ENCODE measurements at regions not wholly inside any gene's neighbourhood (a gene's known extent, or its start where the extent isn't known, plus 50 kb on each side); places are given as distances from the start of the nearest gene placed in this dataset.

DNA sequence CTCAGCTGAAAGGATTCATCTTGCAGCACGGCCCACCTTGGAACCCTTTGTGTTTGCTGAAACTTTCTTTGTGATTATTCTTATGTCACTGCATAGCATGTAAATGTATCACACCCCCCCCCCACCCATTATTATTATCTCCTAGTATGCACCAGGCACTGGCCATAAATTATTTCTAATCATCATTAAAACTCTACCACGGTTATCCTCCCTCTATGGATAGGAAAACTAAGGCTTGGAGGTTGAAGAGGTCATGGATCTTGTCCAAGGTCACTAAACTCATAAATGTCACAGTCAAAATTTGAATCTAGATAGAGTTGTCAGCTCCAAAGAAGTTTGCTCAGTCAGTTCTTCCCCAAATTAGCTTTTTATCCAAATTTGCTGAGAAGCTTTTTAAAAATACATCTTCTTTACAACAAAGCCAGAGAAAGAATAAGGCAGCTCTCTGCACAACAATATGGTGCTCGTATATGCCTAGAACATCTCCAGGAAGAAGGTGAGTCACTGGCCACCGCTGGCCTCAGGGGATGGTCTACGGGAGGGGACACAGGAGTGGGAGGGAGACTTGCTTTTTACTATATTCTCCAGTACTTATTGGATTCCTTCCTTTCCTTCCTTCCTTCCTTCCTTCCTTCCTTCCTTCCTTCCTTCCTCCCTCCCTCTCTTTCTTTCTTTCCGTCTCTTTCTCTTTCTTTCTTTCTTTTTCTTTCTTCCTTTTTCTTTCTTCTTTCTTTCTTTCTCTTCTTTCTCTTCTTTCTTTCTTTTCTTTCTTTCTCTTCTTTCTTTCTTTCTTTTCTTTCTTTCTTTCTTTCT is 134.5 kb downstream of the VEGFA start:
- no peak for DNase-seq (ENCODE audit: low spot score)

DNA sequence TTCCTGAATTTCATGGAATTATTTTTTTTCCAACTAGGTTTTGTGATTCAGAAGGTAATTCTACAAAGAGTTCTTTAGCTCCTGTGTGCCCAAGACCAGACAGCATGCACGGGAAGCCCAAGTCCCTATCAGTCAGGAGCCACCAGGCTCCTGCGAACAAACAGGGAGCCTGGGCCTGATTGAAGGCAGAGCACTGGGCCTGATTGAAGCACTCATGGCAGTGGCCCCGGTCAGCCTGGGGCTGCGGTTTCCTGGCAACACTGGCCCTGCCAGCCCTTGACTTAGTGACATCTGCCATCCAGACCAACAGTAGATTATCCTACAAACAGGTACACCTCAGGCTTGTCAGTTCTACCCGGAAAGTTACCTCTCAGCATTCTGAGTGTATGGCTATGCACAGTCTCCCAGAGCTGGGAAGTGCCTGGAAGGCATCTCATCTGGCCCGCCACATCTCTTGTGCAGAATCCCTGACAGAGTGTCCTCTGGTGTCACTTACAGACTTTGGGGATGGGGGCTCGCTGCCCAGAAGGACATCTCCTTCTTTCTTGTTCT is 133.8 kb downstream of the VEGFA start:
- DNase-seq (ENCODE audit: low spot score) = no peak

DNA sequence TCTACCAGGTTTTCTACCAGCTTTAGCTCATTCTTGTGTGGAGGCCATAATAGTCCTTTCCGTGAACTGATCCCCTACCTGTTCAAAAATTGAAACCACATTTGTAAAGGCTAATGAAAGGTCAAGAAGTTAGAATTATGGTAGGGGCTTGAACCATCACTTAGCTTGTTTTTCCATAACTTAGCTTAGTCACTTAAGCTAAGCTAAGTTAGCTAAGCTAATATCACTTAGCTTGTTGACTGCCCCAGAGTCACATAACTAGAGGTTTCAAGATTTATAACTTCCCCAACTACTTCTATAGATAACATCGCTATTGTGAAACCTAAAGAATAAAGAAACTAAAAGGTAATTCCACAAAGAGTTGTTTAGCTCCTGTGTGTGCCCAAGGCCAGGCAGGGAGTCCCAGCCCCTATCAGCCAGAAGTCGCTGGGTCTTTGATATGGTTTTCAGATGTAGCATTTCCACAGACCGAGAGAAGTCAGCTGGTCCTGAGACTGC is 131.8 kb downstream of the VEGFA start:
- DNase-seq (ENCODE audit: low spot score) = no peak

DNA sequence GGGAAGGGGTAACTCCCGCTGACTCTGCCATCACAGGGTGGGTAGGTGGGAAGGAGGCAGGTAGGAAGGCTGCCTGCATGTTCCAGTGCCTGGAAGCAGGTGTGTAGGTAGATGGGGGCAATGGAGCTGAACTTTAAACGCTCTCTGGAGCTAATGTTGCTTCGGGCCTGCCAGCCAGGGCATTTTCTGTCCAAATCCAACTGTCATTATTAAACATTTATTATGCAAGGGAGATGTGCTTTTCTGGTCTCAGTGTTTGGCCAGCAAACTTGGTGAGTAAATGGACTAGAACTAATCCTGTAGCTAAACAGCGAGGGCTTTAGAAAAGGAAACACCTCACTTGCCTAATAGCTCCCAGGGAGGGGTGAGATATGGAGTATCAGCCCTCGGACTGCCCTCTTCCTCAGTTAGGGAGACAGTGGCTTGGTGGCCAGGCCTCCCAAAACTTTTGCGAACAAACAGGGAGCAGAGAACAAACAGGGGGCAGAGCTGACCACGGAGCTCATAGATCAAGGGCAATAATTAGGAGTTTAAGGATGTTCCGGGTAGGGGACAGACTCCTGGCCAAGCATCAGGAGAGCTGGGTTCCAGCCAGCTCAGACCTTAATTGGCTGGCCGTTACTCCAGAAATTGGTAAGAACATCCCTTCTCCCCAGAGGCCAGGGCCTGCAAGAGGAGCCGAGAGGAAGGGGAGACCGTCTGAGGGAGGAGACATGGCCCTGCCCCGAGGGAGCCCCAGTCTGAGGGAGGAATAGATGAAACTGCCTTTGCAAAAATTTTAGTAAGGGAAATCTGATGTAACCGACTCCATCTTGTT is 131.1 kb downstream of the VEGFA start:
- DNase-seq (ENCODE audit: low spot score) = no peak

DNA sequence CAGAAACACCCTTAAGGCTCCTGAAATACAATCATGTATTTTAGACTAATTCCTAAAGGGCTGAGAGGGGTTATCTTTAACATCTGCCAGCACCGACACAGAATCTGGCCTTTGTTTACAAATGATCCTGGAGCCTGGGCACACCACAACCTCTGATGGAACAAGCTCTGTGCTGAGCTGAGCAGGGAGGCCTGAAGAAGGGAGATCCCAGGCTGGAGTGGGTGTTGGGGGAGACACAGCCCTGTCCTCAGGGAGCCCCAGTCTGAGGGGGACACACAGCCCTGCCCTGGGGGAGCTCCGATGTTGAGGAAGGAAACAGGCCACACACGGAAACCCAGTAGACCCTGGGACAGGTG is 130.5 kb downstream of the VEGFA start:
- no peak for DNase-seq (ENCODE audit: low spot score)

DNA sequence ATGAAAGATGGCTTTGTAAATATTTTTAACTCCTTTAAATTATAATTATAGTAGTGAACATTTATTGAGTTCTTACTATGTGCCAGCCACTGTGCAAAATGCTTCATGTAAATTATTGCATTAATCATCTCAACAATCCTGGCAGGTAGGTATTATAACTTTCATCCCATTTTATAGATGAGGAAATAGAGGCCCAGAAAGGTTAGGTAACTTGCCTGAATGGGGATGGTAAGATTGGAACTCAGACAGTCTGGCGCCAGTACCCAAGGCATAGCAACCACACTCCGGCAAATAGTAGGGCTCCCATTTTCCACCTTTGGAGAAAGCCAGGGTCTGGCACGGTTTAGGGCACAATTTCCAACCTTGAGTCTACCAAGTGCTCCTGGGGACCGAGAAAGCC is 129.8 kb downstream of the VEGFA start:
- DNase-seq (ENCODE audit: low spot score) = no peak

DNA sequence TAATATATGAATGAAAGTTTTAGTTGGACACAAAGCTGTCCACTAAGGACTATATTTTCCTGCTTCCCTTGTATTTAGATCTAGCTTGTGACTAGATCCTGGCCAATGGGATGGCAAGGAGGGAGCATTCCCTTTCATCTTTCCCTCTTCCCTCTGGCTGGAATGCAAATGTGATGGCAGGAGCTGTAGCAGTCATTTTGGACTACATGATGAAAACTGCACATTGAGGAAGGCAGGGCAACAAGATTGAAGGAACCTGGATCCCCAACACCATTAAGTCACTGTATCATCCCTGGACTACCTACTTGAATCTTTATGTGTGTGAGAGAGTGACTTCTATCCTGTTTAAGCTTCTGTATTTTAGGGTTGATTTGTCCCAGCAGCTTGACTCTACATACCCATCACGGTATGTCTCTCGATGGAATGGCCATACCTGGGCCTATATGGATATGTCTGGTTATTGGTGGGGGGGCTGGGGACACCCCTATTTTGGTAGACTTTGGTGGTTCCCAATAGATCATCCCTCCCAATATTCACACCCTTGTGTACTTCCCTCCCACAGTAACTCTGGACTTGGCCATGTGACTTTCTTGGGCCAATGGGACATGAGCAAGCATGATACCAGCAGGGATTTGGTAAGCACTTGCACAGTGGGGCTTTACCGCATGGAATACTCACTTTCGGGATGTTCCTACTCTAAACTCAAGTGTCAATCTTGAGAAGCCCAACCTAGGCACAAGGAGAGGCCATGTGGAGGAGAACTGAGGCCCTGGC is 128.5 kb downstream of the VEGFA start:
- no peak for DNase-seq (ENCODE audit: low spot score)

DNA sequence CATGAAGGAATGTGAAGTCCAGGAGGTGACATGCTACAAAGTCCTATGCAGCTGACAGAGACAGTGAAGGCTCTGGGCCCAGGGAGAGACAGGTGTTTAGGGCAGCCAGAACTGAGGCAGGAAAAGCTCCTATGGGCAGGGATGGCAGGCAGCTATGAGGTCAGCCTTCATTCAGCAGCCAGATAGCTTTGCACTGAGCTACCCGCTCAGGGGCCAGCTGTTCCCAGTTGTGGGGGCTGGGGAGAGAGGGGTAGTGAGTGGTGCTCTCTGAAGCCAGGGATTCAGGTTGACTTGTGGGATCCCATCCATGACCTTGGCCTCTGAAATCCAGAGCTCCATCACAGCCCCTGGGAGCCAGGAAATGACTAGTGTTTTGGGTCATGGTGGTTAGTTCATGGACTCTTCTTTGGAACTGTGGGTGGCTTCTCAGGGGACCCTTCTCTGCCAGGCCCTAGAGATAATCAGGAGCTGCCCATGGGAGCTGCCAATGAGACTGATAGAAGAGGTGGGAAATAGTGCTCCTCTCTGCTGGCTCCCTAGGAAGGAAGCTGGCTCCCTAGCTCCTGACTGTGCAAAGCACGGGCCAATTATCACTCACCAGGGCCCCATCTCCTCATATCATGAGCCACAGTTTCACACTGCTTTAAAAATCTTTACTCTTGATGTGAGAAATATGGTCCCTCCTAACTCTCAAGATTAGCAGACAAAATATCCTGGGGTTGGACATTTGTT is 127.7 kb downstream of the VEGFA start:
- no peak for DNase-seq (ENCODE audit: low spot score)

DNA sequence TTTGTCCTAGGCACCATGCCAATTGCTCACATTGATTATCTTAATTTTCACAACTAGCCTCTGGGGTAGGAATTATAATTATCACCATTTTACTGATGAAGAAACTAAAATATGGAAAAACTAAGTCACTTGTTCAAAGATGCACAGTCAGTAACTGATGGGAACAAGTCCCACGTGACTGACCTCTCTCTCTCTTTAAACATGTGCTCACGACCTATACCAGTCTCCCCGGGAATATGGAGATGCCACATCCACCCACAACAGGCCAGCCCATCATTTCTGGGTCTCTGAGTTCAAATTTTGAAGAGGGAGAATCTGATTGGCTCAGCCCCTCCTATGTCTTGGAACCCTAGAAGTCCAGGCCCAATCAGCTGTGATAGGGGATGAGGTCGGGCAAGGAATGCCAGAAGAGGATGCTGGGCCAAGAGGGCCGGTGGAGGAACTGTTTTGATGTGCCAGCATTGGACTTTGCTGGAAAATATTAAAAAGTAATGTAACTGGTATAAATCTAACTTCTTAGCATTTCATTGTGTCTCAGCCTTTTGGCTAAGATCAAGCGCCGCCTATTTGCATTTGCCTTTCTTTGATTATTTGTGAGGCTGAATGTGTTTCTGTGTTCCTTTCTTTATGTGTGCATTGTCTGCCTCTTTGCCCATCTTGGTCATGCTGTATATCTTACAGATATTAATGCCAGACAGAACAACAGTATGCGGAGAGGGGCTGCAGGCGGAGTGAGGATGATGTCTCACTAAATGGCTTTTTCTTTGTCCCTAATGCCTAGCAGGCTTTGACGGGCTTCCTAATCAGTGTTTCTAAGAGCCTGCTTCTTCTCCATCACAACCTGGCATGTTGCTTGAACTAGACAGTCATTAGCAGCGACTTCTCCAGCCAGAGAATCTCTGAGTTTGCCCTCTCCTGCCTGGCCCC is 126.6 kb downstream of the VEGFA start:
- DNase-seq (ENCODE audit: low spot score) = no peak

DNA sequence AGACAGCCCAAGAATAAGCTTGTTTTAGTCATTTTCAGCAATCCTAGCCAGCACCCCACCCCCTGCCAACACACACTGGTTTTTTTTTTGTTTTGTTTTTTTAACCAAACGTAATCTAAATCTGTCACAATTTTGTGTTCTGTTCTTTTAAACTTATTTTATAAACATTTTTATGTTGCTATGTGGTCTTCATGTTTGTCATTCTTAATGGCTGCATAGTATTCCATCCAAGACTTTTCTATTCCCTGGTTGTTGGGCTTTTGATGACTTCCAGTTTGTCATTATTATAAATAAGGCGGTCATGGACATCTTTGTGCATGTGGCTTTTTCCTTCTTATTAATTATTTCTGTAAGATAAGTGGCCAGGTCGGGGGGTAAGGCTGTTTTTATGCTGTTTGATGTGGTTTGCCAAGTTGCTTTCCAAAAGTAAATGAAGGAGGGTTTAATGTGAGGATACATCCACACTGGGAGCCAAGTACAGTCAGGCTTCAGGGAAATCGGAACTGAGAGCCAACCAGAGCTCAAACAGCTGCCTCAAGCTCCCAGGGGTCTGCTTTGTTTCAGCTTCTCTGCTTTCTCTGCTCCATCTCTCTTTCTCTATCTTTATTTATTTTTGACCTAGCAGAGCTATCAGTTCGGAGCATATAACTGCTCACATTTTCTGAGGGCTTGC is 125.8 kb downstream of the VEGFA start:
- no peak for DNase-seq (ENCODE audit: low spot score)

DNA sequence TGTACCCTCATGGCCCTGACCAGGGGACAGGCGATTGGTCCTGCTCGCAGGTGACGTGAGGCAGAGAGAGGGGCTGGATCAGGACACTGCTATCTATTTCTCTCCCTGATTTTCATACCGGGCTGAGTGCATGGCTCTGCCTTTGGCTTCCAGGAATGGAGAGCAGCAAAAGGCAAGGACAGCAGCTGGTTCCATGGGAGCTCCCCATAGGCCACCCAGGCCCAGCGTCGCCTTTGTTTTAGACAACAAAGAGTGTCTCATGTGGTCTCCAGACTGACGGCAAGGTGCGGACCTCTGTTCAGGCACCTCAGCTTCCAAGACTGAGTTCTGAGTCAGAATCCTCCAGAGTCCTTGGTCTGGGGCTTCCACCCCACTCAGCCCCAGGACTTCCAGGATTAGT is 123.1 kb downstream of the VEGFA start:
- DNase-seq (ENCODE audit: low spot score) = no peak

DNA sequence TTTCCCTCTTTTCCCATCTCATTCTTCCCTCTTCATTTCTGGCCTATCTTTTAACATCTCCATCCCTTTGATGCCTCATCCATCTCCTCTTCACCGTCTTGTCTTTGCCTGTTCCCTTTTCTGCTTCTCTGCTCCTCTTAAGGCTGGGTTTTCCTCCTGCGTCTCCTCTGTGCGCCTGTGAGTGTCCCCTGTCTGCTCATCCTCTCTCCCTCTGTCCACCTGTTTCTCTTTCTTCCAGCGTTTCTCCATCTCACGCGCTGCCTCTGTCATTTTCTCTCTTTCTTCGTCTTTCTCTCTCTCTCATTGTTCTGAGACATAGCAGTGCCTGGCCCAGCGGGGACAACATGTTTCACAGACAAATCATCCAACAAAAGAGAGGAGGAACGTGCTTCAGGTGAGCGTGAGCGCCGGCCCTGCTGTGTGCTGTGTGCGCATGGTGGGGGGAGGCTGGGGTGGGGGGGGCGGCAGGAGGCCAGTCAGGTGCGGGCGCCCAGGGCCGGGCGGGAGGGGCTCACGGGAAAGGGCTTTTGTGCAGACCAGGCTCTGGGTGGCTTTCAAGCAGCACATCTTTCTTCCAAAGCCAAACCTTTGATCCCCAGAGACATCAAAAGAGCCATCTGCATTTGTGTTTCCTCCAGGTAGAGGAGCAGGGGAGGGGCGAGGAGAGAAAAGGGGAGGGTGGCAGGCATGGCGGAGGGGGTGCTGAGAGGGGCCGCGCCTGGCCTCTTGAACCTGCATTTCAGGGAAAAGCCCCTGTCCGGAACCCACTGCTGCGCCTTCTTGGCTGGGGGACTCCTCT is 121.3 kb downstream of the VEGFA start:
- DNase-seq (ENCODE audit: low spot score) = no peak

DNA sequence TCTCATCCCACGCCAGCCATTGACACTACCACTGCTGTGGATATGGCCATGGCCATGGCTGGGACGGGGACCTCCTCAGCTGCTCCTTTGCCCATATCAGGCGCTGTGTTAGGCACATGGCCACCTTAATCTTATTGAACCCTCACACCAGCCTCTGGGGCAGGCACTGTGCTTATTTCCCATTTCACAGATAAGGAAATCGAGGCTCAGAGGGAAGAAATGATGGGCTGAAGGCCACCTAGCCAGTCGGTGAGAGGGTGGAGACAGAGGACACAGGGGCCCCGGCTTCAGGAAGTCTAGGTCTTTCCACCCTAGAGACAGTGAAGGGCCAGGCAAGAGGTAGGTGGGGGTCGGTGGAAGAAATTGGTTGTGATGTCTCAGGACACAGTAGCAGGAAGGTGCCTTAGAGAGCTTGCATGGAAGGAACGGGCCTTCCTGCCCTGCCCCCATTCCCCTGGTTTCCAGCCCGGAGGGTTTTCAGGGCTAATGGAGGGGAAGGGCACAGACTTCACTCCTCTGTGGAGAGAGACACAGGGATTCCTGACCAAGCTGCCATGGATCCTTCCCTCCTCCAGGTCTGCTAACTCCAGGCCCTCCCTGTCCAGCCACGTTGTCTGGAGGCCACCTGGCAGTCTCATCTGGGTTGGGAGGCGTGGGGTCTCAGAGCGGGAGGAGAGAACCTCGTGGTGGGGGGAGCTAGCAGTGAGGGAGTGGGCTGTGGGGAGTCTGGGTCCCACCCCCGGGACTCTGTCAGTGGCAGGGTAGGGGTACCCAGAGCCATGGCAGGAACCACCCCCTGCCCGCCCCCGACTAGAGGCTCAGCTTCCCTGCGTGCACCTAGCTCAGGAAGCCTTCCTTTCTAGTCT is 120.4 kb downstream of the VEGFA start:
- no peak for DNase-seq (ENCODE audit: low spot score)

DNA sequence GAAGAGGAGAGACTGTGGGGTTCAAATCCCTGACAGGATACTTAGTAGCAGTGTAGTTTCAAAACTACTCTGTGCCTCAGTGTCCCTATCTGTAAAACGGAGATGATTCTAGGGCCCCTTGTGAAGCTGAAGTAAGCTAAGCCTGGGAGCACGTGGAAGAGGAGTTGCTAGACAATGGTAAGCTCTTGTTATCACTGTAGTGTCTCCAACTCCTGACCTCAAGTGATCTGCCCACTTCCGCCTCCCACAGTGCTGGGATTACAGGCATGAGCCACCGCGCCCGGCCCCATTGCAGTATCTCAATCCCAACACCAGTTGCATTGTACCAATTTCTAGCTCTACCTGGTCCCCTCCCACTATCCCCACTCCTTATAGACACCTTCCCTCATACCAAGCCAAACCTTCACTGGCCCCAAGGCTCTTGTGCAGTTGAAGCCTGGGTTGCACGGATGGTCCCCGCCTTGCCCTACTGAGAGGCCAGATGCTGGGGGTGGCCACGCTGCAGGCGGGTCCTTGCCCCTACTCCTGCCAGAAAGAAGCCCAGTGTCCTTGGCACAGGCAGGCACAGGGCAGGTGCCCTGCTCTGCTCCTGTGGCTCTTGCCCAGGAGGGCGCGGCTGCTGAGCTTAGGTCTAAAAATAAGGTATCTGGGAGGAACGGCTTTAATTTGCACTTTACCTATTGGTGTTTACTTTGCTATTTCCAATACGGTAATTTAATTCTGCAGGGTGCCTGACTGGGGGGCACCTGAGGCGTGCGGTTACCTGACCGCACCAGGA is 118.1 kb downstream of the VEGFA start:
- DNase-seq (ENCODE audit: low spot score) = no peak

DNA sequence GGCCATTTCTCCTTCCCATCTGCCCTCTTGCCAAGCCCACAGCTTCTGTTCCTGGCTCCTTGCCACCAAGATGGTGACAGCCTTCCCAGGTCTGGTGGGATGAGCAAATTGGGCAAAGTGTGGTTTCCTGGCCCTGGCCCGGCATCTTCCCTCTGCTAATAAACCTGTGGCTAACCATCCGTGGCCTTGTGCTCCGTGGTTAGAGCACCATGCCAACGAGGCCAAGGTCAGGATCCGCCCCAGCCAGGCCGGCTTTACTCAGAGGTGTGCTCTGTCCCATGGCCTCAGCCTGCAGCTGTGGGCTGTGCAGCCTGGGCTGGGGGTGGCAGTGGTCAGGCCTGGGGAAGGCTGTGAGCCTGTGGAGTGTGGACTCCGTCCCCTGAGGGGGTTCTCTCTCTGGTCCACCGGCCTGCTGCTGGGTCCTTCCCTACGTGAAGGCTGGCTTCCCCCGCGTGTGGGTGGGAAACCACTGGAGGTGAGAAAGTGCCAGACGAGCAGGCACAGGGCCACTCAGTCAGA is 117.4 kb downstream of the VEGFA start:
- DNase-seq (ENCODE audit: low spot score) = no peak

DNA sequence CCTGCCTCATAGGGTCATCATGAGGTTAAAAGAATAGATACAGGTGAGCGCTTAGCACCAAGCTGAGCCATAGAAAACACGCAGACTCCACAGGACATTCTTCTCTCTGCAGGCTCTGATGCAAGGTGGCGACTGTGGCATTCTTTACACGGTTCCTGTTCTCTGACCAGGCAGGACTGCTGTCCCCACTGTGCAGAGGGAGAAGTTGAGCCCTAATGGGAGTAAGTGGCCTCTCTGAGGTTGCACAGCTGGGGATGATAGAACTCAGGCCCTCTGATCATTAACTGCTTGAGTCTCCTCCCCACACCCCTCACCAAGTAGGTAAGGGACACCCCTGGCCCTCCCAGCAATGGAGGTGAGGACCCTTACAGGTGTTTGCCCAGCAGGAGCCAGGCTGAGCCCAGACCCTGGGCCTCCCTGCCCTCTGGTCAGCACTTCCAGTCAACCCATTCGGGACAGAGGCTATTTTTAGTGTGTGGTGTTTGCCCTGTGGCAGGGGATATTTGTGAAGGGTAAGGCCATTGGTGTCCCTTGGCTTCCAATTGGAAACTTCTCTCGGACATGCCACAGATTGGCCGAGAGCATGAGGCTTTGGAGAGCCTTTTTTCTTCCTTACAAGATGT is 116.8 kb downstream of the VEGFA start:
- no peak for DNase-seq (ENCODE audit: low spot score)

DNA sequence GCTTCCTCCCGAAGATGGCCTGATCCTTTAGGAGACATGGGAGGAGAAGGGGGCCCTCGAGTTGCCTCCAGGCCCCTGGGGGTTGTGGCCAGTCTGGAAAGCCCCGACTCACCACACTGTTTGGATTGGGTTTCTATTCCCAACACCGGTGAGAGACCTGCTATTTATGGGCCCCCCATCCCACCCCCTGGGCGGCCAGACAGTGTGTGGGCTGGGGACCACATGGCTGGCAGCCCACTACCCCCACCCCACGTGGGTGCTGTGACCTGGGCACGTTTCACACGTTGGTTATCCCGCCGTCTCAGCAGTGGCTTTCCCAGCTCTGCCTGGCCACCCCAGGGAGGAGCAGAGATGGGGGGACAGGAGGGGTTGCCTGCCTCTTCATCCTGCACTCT is 116.1 kb downstream of the VEGFA start:
- no peak for DNase-seq (ENCODE audit: low spot score)

Measured in pons (tissue), 1 donor.